ENCODE measurements at regions not wholly inside any gene's neighbourhood (a gene's known extent, or its start where the extent isn't known, plus 50 kb on each side); places are given as distances from the start of the nearest gene placed in this dataset.

GRCh38 chr13:111875915-111876314, 191.0 kb upstream of the SOX1 start:
- Mint-ChIP-seq H3K27ac (ENCODE audit: unreplicated experiment) (no peak overlapping the region), H3K4me3 (ENCODE audit: unreplicated experiment) (no peak overlapping the region), H3K27me3 (ENCODE audit: low read depth) (peaks cover 13% of the 10 kb centered on the region), H3K4me1 (ENCODE audit: low read depth) (no peaks in the 10 kb centered on the region), H3K36me3 (ENCODE audit: low read depth) (no peaks in the 10 kb centered on the region), H3K9me3 (ENCODE audit: low read depth) (peaks cover 6% of the 10 kb centered on the region)
- DNase-seq (ENCODE audit: low spot score), result peak; percentile 49
- TF ChIP-seq, protein P1, sequence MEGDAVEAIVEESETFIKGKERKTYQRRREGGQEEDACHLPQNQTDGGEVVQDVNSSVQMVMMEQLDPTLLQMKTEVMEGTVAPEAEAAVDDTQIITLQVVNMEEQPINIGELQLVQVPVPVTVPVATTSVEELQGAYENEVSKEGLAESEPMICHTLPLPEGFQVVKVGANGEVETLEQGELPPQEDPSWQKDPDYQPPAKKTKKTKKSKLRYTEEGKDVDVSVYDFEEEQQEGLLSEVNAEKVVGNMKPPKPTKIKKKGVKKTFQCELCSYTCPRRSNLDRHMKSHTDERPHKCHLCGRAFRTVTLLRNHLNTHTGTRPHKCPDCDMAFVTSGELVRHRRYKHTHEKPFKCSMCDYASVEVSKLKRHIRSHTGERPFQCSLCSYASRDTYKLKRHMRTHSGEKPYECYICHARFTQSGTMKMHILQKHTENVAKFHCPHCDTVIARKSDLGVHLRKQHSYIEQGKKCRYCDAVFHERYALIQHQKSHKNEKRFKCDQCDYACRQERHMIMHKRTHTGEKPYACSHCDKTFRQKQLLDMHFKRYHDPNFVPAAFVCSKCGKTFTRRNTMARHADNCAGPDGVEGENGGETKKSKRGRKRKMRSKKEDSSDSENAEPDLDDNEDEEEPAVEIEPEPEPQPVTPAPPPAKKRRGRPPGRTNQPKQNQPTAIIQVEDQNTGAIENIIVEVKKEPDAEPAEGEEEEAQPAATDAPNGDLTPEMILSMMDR (IDR thresholded peaks at IDR 0.05), result no peak

- Mint-ChIP-seq H3K27ac (ENCODE audit: unreplicated experiment) (no peak overlapping the region), H3K27me3 (ENCODE audit: low read depth) (peaks cover 8% of the 10 kb centered on the region), H3K4me3 (ENCODE audit: unreplicated experiment) (no peak overlapping the region), H3K4me1 (ENCODE audit: low read depth) (no peaks in the 10 kb centered on the region), H3K36me3 (ENCODE audit: low read depth) (no peaks in the 10 kb centered on the region), H3K9me3 (ENCODE audit: low read depth) (peaks cover 6% of the 10 kb centered on the region)
- DNase-seq (ENCODE audit: low spot score), result peak; percentile 43
- TF ChIP-seq, protein P1 (IDR thresholded peaks at IDR 0.05), result no peak
These were observed 190.4 kb upstream of the SOX1 start for GRCh38 chr13:111876506-111876905.

GRCh38 chr13:111877906-111878305, 189.0 kb upstream of the SOX1 start:
- H3K4me1 Mint-ChIP-seq (ENCODE audit: low read depth), result no peaks in the 10 kb centered on the region
- DNase-seq (ENCODE audit: low spot score), result peak; percentile 20
- peaks cover 8% of the 10 kb centered on the region for H3K27me3 Mint-ChIP-seq (ENCODE audit: low read depth)
- H3K4me3 Mint-ChIP-seq (ENCODE audit: unreplicated experiment), result no peak overlapping the region
- H3K36me3 Mint-ChIP-seq (ENCODE audit: low read depth), result no peaks in the 10 kb centered on the region
- peaks cover 6% of the 10 kb centered on the region for H3K9me3 Mint-ChIP-seq (ENCODE audit: low read depth)
- TF ChIP-seq, protein P1 (IDR thresholded peaks at IDR 0.05), result no peak
- H3K27ac Mint-ChIP-seq (ENCODE audit: unreplicated experiment), result no peak overlapping the region

DNA sequence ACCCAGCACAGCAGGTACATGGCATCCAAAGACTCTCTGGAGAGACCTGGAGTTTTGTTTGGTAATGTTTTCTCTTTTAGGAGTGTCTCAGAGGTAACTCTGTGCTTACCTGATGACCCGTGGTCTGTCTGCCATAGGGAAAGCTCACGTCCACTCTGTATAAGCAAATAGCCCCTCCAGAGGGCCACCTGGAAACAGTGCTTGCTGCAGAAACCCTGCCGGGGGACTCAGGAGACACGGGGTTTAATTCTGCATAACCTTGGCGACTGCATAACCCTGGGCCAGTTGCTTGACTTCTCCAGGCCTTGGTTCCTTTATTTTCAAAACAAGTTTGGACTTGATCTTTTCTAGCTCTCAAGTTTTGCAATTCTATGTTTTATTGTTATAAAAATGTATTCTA, 187.2 kb upstream of the SOX1 start:
- no peaks in the 10 kb centered on the region for H3K4me1 Mint-ChIP-seq (ENCODE audit: low read depth)
- TF ChIP-seq, protein P1 (IDR thresholded peaks at IDR 0.05), result no peak

DNA sequence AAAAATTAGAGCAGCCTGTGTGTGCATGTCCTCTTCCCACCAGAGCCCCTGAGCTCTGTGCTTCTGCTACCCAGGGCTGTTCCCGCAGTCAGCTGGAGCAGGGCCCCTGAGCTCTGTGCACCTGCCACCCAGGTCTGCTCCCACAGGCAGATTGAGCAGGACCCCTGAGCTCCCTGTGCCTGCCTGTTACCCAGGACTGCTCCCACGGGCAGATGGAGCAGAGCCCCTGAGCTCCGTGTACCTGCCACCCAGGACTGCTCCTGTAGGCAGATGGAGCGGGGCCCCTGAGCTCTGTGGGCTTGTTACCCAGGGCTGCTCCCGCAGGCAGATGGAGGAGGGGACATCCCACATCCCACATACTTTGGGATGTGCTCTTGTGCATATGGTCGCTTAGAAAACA, 186.8 kb upstream of the SOX1 start:
- Mint-ChIP-seq H3K27ac (ENCODE audit: unreplicated experiment) (no peak overlapping the region), H3K4me1 (ENCODE audit: low read depth) (no peaks in the 10 kb centered on the region), H3K9me3 (ENCODE audit: low read depth) (no peaks in the 10 kb centered on the region), H3K4me3 (ENCODE audit: unreplicated experiment) (no peak overlapping the region), H3K36me3 (ENCODE audit: low read depth) (no peaks in the 10 kb centered on the region), H3K27me3 (ENCODE audit: low read depth) (peaks cover 8% of the 10 kb centered on the region)
- DNase-seq (ENCODE audit: low spot score), result no peak
- TF ChIP-seq, protein P1 (IDR thresholded peaks at IDR 0.05), result no peak

More for the DNA sequence above, 187.2 kb upstream of the SOX1 start:
- peaks cover 2% of the 10 kb centered on the region for H3K9me3 Mint-ChIP-seq (ENCODE audit: low read depth)
- H3K4me3 Mint-ChIP-seq (ENCODE audit: unreplicated experiment), result no peak overlapping the region
- no peak for DNase-seq (ENCODE audit: low spot score)
- no peak overlapping the region for H3K27ac Mint-ChIP-seq (ENCODE audit: unreplicated experiment)
- H3K27me3 Mint-ChIP-seq (ENCODE audit: low read depth), result peaks cover 8% of the 10 kb centered on the region
- H3K36me3 Mint-ChIP-seq (ENCODE audit: low read depth), result no peaks in the 10 kb centered on the region
